Body of pancreas (tissue), 4 donors: ENCODE measurements at regions not wholly inside any gene's neighbourhood (a gene's known extent, or its start where the extent isn't known, plus 50 kb on each side); places are given as distances from the start of the nearest gene placed in this dataset.

ENCODE experiments used
- ATAC-seq: fragments of 150-250 bp; one replicate; pipeline ENCODE4 v1.9.1; 2016
- DNase-seq, 4 donors: peaks; one replicate each; pipeline ENCODE4 v3.0.0-alpha.2; 2019
- H3K27ac ChIP-seq, 4 donors: fragments of 200-600 bp; sonication (generic); 1 replicate in 3 of 4; 2 replicates in 1 of 4; pipeline versions ENCODE4 v1.5.1 to v1.6.1; 2016 to 2019; ENCODE audit warnings: mild to moderate bottlenecking in 1 of 4, mixed read lengths in 1 of 4, moderate library complexity in 1 of 4
- H3K27me3 ChIP-seq, 2 donors: fragments of 200-600 bp; sonication (generic); one replicate each; pipeline ENCODE4 v1.6.0; 2016; ENCODE audit warnings: mild to moderate bottlenecking in 1 of 2
- H3K36me3 ChIP-seq, 2 donors: fragments of 200-600 bp; sonication (generic); replicated peaks in 1 of 2; 2 replicates each; pipeline ENCODE4 v1.5.1; 2016; ENCODE audit warnings: low read depth in 2 of 2; ENCODE audit not compliant: insufficient read depth in 1 of 2
- H3K4me1 ChIP-seq: fragments of 200-600 bp; sonication (generic); one replicate; pipeline ENCODE4 v1.6.0; 2016
- H3K4me3 ChIP-seq, 2 donors: fragments of 200-600 bp; sonication (generic); 1 replicate in 1 of 2; 2 replicates in 1 of 2; pipeline ENCODE4 v1.5.1; 2016 to 2019
- H3K9me3 ChIP-seq, 3 donors: fragments of 200-600 bp; sonication (generic); 1 replicate in 2 of 3; 2 replicates in 1 of 3; pipeline ENCODE4 v1.5.1; 2016
- POLR2A ChIP-seq, 3 donors: fragments of 450-650 bp; IDR thresholded peaks; one replicate each; pipeline ENCODE4 v1.6.1; 2016; ENCODE audit warnings: antibody characterized with exemption in 3 of 3, mild to moderate bottlenecking in 2 of 3
- WGBS, 2 donors: methylation state at CpG; one replicate each; pipeline ENCODE4 v1.1.5; 2017; 5-methylcytosine and 5-hydroxymethylcytosine counted together
- intact Hi-C: fragments of 100-400 bp; cut with DNase I; formaldehyde crosslinking; loops from one replicate; pipeline ENCODE4 v1.15.1; 2023
- TF ChIP-seq, protein P1 (sequence below), 7 experiments: fragments of 450-650 bp in 4 of 7; fragments of 200-600 bp in 3 of 7; sonication (generic) in 3 of 7; IDR thresholded peaks; one replicate each; pipeline ENCODE4 v1.5.1; 2016 to 2019; ENCODE audit warnings: antibody characterized with exemption in 7 of 7

DNA sequence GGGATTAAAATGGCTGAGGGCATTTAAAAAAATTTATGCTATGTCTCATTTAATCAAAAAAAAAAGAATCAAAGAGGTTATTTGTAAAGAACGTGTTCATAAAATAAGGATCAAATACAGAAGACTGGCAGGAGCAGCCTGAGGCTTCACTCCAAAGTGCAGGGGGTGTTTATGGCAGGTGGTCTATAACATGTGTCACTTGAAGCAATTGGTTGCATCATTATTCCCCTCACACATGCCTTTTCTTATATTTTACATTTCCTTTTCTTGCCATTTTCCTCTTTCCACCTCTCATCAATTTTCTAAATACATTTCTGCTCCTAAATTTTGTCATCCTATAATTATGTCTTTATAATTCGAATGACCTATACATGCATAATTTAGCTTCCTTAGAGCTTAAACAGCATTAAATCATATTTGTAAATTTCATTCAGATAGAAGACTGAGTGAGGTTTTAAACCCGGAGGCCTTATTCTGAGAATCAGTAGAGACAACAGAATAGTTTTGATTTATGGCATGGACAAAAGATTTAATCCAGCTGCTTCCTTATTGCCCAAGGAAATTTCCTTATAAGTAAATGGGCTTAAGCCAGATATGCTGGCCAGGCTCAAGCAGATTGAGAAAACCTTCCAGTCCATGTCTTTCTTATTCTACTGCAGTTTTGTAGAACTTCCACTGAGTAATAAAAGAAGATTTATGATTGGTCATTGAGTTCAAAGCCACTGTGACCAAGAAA is 322.8 kb downstream of the TGFB2 start:
- Histone ChIP-seq H3K27me3 (no peaks in the 10 kb centered on the region), H3K4me3 (no peak overlapping the region), H3K36me3 (no peaks in the 10 kb centered on the region), H3K27ac (no peak overlapping the region), H3K4me1 (no peaks in the 10 kb centered on the region), H3K9me3 (no peaks in the 10 kb centered on the region)
- TF ChIP-seq, protein P1, sequence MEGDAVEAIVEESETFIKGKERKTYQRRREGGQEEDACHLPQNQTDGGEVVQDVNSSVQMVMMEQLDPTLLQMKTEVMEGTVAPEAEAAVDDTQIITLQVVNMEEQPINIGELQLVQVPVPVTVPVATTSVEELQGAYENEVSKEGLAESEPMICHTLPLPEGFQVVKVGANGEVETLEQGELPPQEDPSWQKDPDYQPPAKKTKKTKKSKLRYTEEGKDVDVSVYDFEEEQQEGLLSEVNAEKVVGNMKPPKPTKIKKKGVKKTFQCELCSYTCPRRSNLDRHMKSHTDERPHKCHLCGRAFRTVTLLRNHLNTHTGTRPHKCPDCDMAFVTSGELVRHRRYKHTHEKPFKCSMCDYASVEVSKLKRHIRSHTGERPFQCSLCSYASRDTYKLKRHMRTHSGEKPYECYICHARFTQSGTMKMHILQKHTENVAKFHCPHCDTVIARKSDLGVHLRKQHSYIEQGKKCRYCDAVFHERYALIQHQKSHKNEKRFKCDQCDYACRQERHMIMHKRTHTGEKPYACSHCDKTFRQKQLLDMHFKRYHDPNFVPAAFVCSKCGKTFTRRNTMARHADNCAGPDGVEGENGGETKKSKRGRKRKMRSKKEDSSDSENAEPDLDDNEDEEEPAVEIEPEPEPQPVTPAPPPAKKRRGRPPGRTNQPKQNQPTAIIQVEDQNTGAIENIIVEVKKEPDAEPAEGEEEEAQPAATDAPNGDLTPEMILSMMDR (IDR thresholded peaks at IDR 0.05), result no peak
- TF ChIP-seq POLR2A (IDR thresholded peaks at IDR 0.05), result no peak
- DNase-seq, result no peak
- intact Hi-C loops, result no loop called here
- ATAC-seq, result no peak
- WGBS, 2 donors, result 68 to 75% methylated on average over 3 of the region's 3 CpGs

DNA sequence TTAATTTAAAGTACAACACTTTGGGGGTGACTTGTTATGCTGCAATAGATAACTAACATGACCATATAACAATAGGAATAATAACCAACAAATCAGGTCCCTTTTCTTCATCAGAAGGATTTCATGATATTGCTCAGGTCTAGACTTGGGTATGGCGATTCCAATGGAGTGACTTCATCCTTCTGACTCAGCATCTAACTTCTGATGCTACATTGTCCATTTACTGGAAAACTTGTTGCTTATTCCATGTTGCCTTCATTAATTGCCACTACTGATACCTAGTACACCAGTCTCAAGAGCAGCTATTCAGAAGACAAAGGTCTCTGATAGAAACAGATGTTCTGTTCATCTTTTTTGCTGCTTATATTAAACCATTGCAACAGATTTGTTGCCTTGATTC is 324.3 kb downstream of the TGFB2 start:
- Histone ChIP-seq H3K27me3 (no peaks in the 10 kb centered on the region), H3K36me3 (no peaks in the 10 kb centered on the region), H3K9me3 (no peaks in the 10 kb centered on the region), H3K4me1 (no peaks in the 10 kb centered on the region), H3K27ac (no peak overlapping the region), H3K4me3 (no peak overlapping the region)
- ATAC-seq (no peak), DNase-seq (no peak)
- intact Hi-C loops, result no loop called here
- TF ChIP-seq, protein P1 (IDR thresholded peaks at IDR 0.05), result no peak
- no peak for TF ChIP-seq POLR2A (IDR thresholded peaks at IDR 0.05)
- 86 to 89% methylated on average over 1 of the region's 1 CpG for WGBS, 2 donors

DNA sequence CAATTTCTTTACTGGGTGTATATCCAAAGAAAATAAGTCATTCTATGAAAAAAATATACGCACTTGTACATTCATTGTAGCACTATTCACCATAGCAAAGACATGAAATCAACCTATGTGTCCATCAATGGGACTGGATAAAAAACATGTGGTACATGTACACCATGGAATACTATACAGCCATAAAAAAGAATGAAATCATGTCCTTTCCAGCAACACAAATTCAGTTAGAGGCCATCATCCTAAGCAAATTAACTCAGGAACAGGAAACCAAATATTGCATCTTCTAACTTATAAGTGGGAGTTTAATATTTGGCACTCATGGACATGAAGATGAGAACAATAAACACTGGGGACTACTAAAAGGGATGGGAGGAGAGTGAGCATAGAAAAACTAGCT is 325.7 kb downstream of the TGFB2 start:
- 97% methylated on average over 1 of the region's 1 CpG for WGBS, 2 donors
- intact Hi-C loops, result no loop called here

DNA sequence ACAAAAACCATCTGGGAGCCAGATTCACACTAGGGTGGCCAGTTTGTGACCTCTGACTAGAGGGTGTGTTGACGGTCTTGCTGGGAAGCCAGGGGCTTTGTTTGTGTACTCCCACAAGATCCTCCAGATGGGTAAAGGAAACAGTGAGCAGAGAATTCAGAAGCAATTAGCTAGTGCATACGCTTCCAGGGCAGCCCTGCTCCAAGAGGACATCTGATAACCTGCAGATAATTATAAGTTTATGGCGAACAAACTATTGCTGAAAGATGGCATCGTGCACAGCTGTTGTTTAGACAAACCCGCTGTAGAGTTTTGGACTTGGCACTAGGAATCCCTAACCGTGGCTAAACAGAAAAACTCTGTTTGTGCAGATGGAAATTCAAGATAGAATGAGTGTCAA is 326.4 kb downstream of the TGFB2 start:
- H3K36me3 ChIP-seq, result no peaks in the 10 kb centered on the region
- DNase-seq (no peak), ATAC-seq (no peak)
- H3K4me1 ChIP-seq, result no peaks in the 10 kb centered on the region
- TF ChIP-seq, protein P1 (IDR thresholded peaks at IDR 0.05), result no peak
- TF ChIP-seq POLR2A (IDR thresholded peaks at IDR 0.05), result no peak
- no peaks in the 10 kb centered on the region for H3K27me3 ChIP-seq
- H3K27ac ChIP-seq, result no peak overlapping the region
- H3K4me3 ChIP-seq, result no peak overlapping the region
- 64 to 68% methylated on average over 6 of the region's 6 CpGs for WGBS, 2 donors
- intact Hi-C loops, result no loop called here
- no peaks in the 10 kb centered on the region for H3K9me3 ChIP-seq

More for the DNA sequence above, 325.7 kb downstream of the TGFB2 start:
- H3K4me1 ChIP-seq, result no peaks in the 10 kb centered on the region
- no peaks in the 10 kb centered on the region for H3K9me3 ChIP-seq
- ATAC-seq (no peak), DNase-seq (no peak)
- no peaks in the 10 kb centered on the region for H3K36me3 ChIP-seq
- no peak overlapping the region for H3K27ac ChIP-seq
- no peak overlapping the region for H3K4me3 ChIP-seq
- H3K27me3 ChIP-seq, result no peaks in the 10 kb centered on the region
- TF ChIP-seq POLR2A (IDR thresholded peaks at IDR 0.05), result no peak
- TF ChIP-seq, protein P1 (IDR thresholded peaks at IDR 0.05), result no peak

DNA sequence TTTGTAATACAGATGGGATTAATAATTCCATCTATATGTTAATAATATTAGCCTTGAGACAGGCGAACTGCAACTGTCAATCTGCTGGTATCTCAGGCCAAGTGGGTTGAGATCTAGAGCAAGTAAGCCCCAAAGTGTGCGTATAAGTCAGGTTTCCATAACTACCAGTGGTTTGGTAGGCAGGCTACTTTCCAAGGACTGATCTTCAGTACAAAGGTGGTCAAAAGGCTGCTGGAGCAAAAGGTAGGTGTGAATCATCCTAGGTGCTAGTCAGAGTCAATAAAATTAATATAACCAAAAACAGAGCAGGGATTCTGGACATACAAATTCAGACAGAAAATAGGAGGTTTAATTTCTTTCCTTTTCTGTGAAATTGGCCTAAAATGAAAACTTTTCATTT is 328.0 kb downstream of the TGFB2 start:
- Histone ChIP-seq H3K4me1 (no peaks in the 10 kb centered on the region), H3K27me3 (no peaks in the 10 kb centered on the region), H3K27ac (no peak overlapping the region), H3K9me3 (no peaks in the 10 kb centered on the region), H3K36me3 (no peaks in the 10 kb centered on the region), H3K4me3 (no peak overlapping the region)
- WGBS, 2 donors, result 61 to 66% methylated on average over 2 of the region's 2 CpGs
- DNase-seq (no peak), ATAC-seq (no peak)
- intact Hi-C loops, result no loop called here
- no peak for TF ChIP-seq POLR2A (IDR thresholded peaks at IDR 0.05)
- TF ChIP-seq, protein P1 (IDR thresholded peaks at IDR 0.05), result no peak
